ENCODE measurements at regions not wholly inside any gene's neighbourhood (a gene's known extent, or its start where the extent isn't known, plus 50 kb on each side); places are given as distances from the start of the nearest gene placed in this dataset.

DNA sequence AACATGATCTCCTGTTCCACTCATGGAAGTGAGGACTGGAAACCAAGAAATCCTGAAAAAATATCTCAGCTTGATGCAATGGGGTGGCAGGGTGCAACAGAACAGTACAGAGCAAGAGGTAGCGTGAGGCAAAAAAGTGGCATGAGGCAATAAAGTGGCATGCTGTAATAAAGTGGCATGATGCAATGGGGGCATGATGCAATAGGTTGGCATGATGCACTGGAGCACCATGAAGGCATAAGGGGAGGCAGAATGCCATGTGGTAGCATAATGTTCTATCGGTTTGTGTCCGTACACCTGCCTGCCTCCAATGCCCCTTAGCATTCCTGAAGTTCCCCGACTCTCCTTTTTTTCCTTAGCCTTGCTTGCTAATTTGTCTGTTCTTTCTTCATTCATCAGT lies 648.4 kb downstream of the TMEM182 start:
- Histone ChIP-seq H3K4me3 (ENCODE audit: low read length in 2 of 2) (no peak overlapping the region), H3K9me3 (replicated peaks in 1 of 2; ENCODE audit: control insufficient read depth in 2 of 2, insufficient read depth in 1 of 2, low read depth in 1 of 2, low read length in 2 of 2) (peaks cover 0 to 14% of the 10 kb centered on the region in 2 donors), H2AFZ (ENCODE audit: low read length) (no peak overlapping the region), H2AK5ac (ENCODE audit: low read depth, low read length) (no peak overlapping the region), H2BK120ac (ENCODE audit: low read depth, low read length) (no peak overlapping the region), H4K91ac (ENCODE audit: low read depth, low read length, poor library complexity) (no peak overlapping the region), H3K4me1 (ENCODE audit: control insufficient read depth in 2 of 2, insufficient read depth in 1 of 2, low read depth in 1 of 2, low read length in 2 of 2) (no peaks in the 10 kb centered on the region), H3K14ac (ENCODE audit: low read length) (no peak overlapping the region), H2BK15ac (ENCODE audit: low read length) (no peak overlapping the region), H3K27ac (replicated peaks; ENCODE audit: low read length) (no peak overlapping the region), H3K4me2 (ENCODE audit: insufficient read depth, low read length, poor library complexity, severe bottlenecking) (no peak overlapping the region), H3K36me3 (replicated peaks in 1 of 2; ENCODE audit: control insufficient read depth in 2 of 2, insufficient read depth in 2 of 2, low read length in 2 of 2) (no peaks in the 10 kb centered on the region), H2BK12ac (ENCODE audit: low read length) (no peak overlapping the region), H3K18ac (ENCODE audit: low read length) (no peak overlapping the region), H3K4ac (ENCODE audit: low read length) (no peak overlapping the region), H3K79me1 (ENCODE audit: low read depth, low read length) (peaks cover 1% of the 10 kb centered on the region), H3K9ac (ENCODE audit: low read depth, low read length, poor library complexity) (no peak overlapping the region), H2BK5ac (ENCODE audit: low read length) (no peak overlapping the region), H4K8ac (ENCODE audit: low read depth, low read length) (no peak overlapping the region), H3K27me3 (ENCODE audit: control insufficient read depth in 3 of 3, insufficient read depth in 3 of 3, low read depth in 1 of 3, low read length in 3 of 3) (no peaks in the 10 kb centered on the region), H3K23ac (ENCODE audit: low read depth, low read length, poor library complexity) (no peak overlapping the region)
- DNase-seq (ENCODE audit: low spot score): no peak
- no CpG with 5 or more reads among the region's 4 CpGs for WGBS, 2 donors (ENCODE audit: extremely low coverage in 2 of 2, insufficient read length in 2 of 2, insufficient replicate concordance in 1 of 2)

DNA sequence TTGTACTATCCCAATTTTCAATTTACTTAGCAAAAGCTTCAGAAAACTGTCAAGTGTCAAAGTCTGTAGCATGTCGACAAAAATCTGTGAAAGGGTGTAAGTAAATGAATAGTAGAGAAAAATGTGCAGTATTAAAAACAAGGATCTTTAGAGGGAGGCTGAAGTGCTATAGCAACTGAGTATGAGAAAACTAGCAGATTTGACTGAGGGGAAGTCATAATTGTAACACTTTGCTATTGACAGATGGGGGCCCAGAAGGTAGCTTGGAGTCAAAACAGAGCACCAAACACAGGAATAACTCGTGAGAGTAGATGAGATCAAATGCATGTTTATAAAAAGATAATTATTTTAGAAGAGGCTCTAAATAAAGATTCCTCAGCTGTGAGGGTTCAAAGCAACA lies 657.7 kb downstream of the TMEM182 start:
- Histone ChIP-seq H2AK5ac (ENCODE audit: low read depth, low read length) (no peak overlapping the region), H4K8ac (ENCODE audit: low read depth, low read length) (no peak overlapping the region), H3K4ac (ENCODE audit: low read length) (no peak overlapping the region), H3K27ac (replicated peaks; ENCODE audit: low read length) (no peak overlapping the region), H3K4me2 (ENCODE audit: insufficient read depth, low read length, poor library complexity, severe bottlenecking) (no peak overlapping the region), H3K79me1 (ENCODE audit: low read depth, low read length) (no peaks in the 10 kb centered on the region), H2BK15ac (ENCODE audit: low read length) (no peak overlapping the region), H3K4me1 (ENCODE audit: control insufficient read depth in 2 of 2, insufficient read depth in 1 of 2, low read depth in 1 of 2, low read length in 2 of 2) (no peaks in the 10 kb centered on the region), H2BK12ac (ENCODE audit: low read length) (no peak overlapping the region), H3K9me3 (replicated peaks in 1 of 2; ENCODE audit: control insufficient read depth in 2 of 2, insufficient read depth in 1 of 2, low read depth in 1 of 2, low read length in 2 of 2) (peaks cover 0 to 8% of the 10 kb centered on the region in 2 donors), H2AFZ (ENCODE audit: low read length) (no peak overlapping the region), H3K9ac (ENCODE audit: low read depth, low read length, poor library complexity) (no peak overlapping the region), H3K18ac (ENCODE audit: low read length) (no peak overlapping the region), H4K91ac (ENCODE audit: low read depth, low read length, poor library complexity) (no peak overlapping the region), H3K14ac (ENCODE audit: low read length) (no peak overlapping the region), H3K27me3 (ENCODE audit: control insufficient read depth in 3 of 3, insufficient read depth in 3 of 3, low read depth in 1 of 3, low read length in 3 of 3) (no peaks in the 10 kb centered on the region), H3K36me3 (replicated peaks in 1 of 2; ENCODE audit: control insufficient read depth in 2 of 2, insufficient read depth in 2 of 2, low read length in 2 of 2) (no peaks in the 10 kb centered on the region), H2BK5ac (ENCODE audit: low read length) (no peak overlapping the region), H2BK120ac (ENCODE audit: low read depth, low read length) (no peak overlapping the region), H3K23ac (ENCODE audit: low read depth, low read length, poor library complexity) (no peak overlapping the region), H3K4me3 (ENCODE audit: low read length in 2 of 2) (no peak overlapping the region)
- DNase-seq (ENCODE audit: low spot score): no peak
- no CpG with 5 or more reads among the region's 2 CpGs for WGBS, 2 donors (ENCODE audit: extremely low coverage in 2 of 2, insufficient read length in 2 of 2, insufficient replicate concordance in 1 of 2)

DNA sequence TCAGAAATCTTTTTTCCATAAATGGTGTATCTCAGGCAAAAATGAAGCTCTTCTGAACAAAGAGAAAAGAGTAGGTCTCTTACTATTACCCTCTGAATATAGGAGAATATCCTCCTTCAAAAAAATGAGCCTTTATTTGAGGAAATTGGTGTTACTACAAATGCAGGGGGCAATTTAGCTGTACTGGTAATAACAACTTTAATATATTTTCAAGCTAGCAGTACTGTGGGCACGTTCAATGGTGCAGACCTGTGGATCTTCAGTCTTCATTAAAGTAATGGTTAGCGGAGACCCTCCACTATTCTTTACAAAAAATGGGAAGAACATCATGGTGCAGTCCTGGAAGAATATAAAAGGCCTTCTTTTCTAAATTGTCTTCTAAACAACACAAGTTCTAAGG lies 661.3 kb downstream of the TMEM182 start:
- H2BK12ac ChIP-seq (ENCODE audit: low read length): no peak overlapping the region
- H2AFZ ChIP-seq (ENCODE audit: low read length): no peak overlapping the region
- no peak overlapping the region for H2BK15ac ChIP-seq (ENCODE audit: low read length)
- no peak overlapping the region for H3K23ac ChIP-seq (ENCODE audit: low read depth, low read length, poor library complexity)
- no peak overlapping the region for H2AK5ac ChIP-seq (ENCODE audit: low read depth, low read length)
- H3K9me3 ChIP-seq (replicated peaks in 1 of 2; ENCODE audit: control insufficient read depth in 2 of 2, insufficient read depth in 1 of 2, low read depth in 1 of 2, low read length in 2 of 2): peaks cover 0 to 6% of the 10 kb centered on the region in 2 donors
- no peak overlapping the region for H4K8ac ChIP-seq (ENCODE audit: low read depth, low read length)
- H4K91ac ChIP-seq (ENCODE audit: low read depth, low read length, poor library complexity): no peak overlapping the region
- H3K18ac ChIP-seq (ENCODE audit: low read length): no peak overlapping the region
- H3K4me2 ChIP-seq (ENCODE audit: insufficient read depth, low read length, poor library complexity, severe bottlenecking): no peak overlapping the region
- H3K27me3 ChIP-seq (ENCODE audit: control insufficient read depth in 3 of 3, insufficient read depth in 3 of 3, low read depth in 1 of 3, low read length in 3 of 3): no peaks in the 10 kb centered on the region
- no peak overlapping the region for H3K9ac ChIP-seq (ENCODE audit: low read depth, low read length, poor library complexity)
- no CpG with 5 or more reads among the region's 2 CpGs for WGBS, 2 donors (ENCODE audit: extremely low coverage in 2 of 2, insufficient read length in 2 of 2, insufficient replicate concordance in 1 of 2)
- H2BK5ac ChIP-seq (ENCODE audit: low read length): no peak overlapping the region
- no peak overlapping the region for H3K4ac ChIP-seq (ENCODE audit: low read length)
- H3K4me3 ChIP-seq (ENCODE audit: low read length in 2 of 2): no peak overlapping the region
- H3K14ac ChIP-seq (ENCODE audit: low read length): no peak overlapping the region
- DNase-seq (ENCODE audit: low spot score): no peak
- H2BK120ac ChIP-seq (ENCODE audit: low read depth, low read length): no peak overlapping the region
- no peaks in the 10 kb centered on the region for H3K4me1 ChIP-seq (ENCODE audit: control insufficient read depth in 2 of 2, insufficient read depth in 1 of 2, low read depth in 1 of 2, low read length in 2 of 2)
- no peaks in the 10 kb centered on the region for H3K36me3 ChIP-seq (replicated peaks in 1 of 2; ENCODE audit: control insufficient read depth in 2 of 2, insufficient read depth in 2 of 2, low read length in 2 of 2)
- no peaks in the 10 kb centered on the region for H3K79me1 ChIP-seq (ENCODE audit: low read depth, low read length)
- no peak overlapping the region for H3K27ac ChIP-seq (replicated peaks; ENCODE audit: low read length)

DNA sequence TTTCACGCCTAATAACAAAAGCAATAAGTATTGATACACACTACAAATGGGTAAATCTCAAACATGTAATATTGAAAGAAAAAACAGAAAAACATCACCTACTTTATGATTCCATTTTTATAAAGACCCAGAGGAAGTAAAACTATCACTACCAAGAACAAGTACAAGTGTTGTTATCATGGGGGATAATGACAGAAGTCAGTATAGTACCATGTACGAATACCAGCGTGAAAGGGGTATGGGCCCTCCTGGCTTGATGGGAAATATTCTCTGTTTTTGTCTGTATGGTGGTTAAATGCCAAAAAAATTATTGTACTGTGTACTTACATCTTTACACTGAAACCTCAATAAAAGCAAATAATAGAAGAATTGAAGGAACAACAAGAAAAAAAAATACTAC lies 665.7 kb downstream of the TMEM182 start:
- no peak overlapping the region for H2BK120ac ChIP-seq (ENCODE audit: low read depth, low read length)
- no peak overlapping the region for H3K18ac ChIP-seq (ENCODE audit: low read length)
- H3K4me1 ChIP-seq (ENCODE audit: control insufficient read depth in 2 of 2, insufficient read depth in 1 of 2, low read depth in 1 of 2, low read length in 2 of 2): no peaks in the 10 kb centered on the region
- no peak overlapping the region for H2BK12ac ChIP-seq (ENCODE audit: low read length)
- no peaks in the 10 kb centered on the region for H3K27me3 ChIP-seq (ENCODE audit: control insufficient read depth in 3 of 3, insufficient read depth in 3 of 3, low read depth in 1 of 3, low read length in 3 of 3)
- no peak overlapping the region for H3K4me2 ChIP-seq (ENCODE audit: insufficient read depth, low read length, poor library complexity, severe bottlenecking)
- no peak overlapping the region for H2AK5ac ChIP-seq (ENCODE audit: low read depth, low read length)
- H2BK15ac ChIP-seq (ENCODE audit: low read length): no peak overlapping the region
- no peak overlapping the region for H3K9ac ChIP-seq (ENCODE audit: low read depth, low read length, poor library complexity)
- no peak overlapping the region for H2AFZ ChIP-seq (ENCODE audit: low read length)
- H3K9me3 ChIP-seq (replicated peaks in 1 of 2; ENCODE audit: control insufficient read depth in 2 of 2, insufficient read depth in 1 of 2, low read depth in 1 of 2, low read length in 2 of 2): peaks cover 0 to 11% of the 10 kb centered on the region in 2 donors
- H3K36me3 ChIP-seq (replicated peaks in 1 of 2; ENCODE audit: control insufficient read depth in 2 of 2, insufficient read depth in 2 of 2, low read length in 2 of 2): no peaks in the 10 kb centered on the region
- H3K27ac ChIP-seq (replicated peaks; ENCODE audit: low read length): no peak overlapping the region
- H4K8ac ChIP-seq (ENCODE audit: low read depth, low read length): no peak overlapping the region
- no peak overlapping the region for H3K4ac ChIP-seq (ENCODE audit: low read length)
- no peak overlapping the region for H3K4me3 ChIP-seq (ENCODE audit: low read length in 2 of 2)
- H4K91ac ChIP-seq (ENCODE audit: low read depth, low read length, poor library complexity): no peak overlapping the region
- DNase-seq (ENCODE audit: low spot score): no peak
- H3K14ac ChIP-seq (ENCODE audit: low read length): no peak overlapping the region
- H2BK5ac ChIP-seq (ENCODE audit: low read length): no peak overlapping the region
- no peaks in the 10 kb centered on the region for H3K79me1 ChIP-seq (ENCODE audit: low read depth, low read length)
- no peak overlapping the region for H3K23ac ChIP-seq (ENCODE audit: low read depth, low read length, poor library complexity)
- WGBS, 2 donors (ENCODE audit: extremely low coverage in 2 of 2, insufficient read length in 2 of 2, insufficient replicate concordance in 1 of 2): no CpG with 5 or more reads among the region's 3 CpGs

Data from neuronal stem cell (in vitro differentiated cells).